Spinal cord (tissue), 9 donors: ENCODE measurements at regions not wholly inside any gene's neighbourhood (a gene's known extent, or its start where the extent isn't known, plus 50 kb on each side); places are given as distances from the start of the nearest gene placed in this dataset.

Experiments used
- DNase-seq, 6 donors: peaks; one replicate each; pipeline versions ENCODE4 v3.0.0 to v3.0.0-alpha.2; 2013 to 2015; ENCODE audit warnings: low spot score in 6 of 6, low read depth in 4 of 6
- H3K27ac ChIP-seq: one replicate; pipeline ENCODE4 v1.5.1; 2013; ENCODE audit warnings: low read depth, low read length, control low read depth
- H3K27me3 ChIP-seq: one replicate; pipeline ENCODE4 v1.6.1; 2013; ENCODE audit warnings: low read length; ENCODE audit not compliant: control insufficient read depth, insufficient read depth
- H3K36me3 ChIP-seq: one replicate; pipeline ENCODE4 v1.6.1; 2013; ENCODE audit warnings: low read length; ENCODE audit not compliant: control insufficient read depth, insufficient read depth
- H3K4me1 ChIP-seq: one replicate; pipeline ENCODE4 v1.6.1; 2013; ENCODE audit warnings: low read length; ENCODE audit not compliant: control insufficient read depth, insufficient read depth
- H3K4me3 ChIP-seq: one replicate; pipeline ENCODE4 v1.5.1; 2013; ENCODE audit warnings: low read depth, low read length, control low read depth
- H3K9me3 ChIP-seq: one replicate; pipeline ENCODE4 v1.6.1; 2013; ENCODE audit warnings: low read length; ENCODE audit not compliant: control insufficient read depth, insufficient read depth
- WGBS: methylation state at CpG from one replicate; pipeline ENCODE4 v1.1.5; 2013; ENCODE audit warnings: missing lambda C conversion rate; ENCODE audit not compliant: insufficient coverage; 5-methylcytosine and 5-hydroxymethylcytosine counted together
- donor health status: healthy.

DNA sequence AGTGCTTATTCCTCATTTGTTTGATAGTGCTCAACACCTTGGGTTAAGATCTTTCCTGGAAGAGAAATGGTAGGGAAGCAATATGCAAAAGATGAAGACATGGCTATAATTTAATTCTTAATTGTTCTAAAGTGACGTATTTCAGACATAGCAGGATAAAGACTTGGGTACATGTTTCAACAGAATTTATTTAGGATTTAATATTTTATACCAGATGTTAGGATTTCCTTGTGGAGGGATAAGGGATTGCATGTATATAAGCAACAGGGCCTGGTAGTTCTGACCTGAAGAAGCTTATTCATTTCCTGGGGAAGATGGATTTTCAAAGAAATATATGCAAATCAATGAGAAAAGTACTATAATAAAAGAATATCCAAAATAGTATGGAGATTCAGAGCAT lies 163.8 kb downstream of the FAT3 start:
- DNase-seq, result no peak
- no CpG with 5 or more reads among the region's 1 CpG for WGBS
- peaks cover 8% of the 10 kb centered on the region for H3K4me1 ChIP-seq
- no peaks in the 10 kb centered on the region for H3K36me3 ChIP-seq
- no peaks in the 10 kb centered on the region for H3K27me3 ChIP-seq
- no peaks in the 10 kb centered on the region for H3K9me3 ChIP-seq
- no peak overlapping the region for H3K27ac ChIP-seq
- H3K4me3 ChIP-seq, result no peak overlapping the region

DNA sequence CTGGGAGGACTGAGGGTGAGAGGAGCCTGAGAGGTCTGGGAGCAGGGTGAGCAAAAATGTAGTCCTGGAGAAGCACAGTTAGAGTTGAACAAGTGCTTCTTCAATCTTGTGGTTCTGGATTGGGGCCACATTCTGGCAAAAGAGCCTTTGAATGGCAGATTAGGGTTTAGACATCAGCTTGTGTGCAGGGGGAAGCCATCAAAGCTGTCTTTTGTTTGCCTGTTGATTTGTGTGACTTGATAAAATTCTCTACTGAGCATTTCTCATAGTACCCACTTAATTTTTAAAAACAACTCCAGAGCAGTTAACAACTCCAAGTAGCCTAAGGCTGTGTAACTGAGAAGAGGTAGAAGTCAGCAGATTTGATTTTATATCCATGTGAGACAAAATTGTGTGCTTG lies 166.2 kb downstream of the FAT3 start:
- no peak for DNase-seq
- Histone ChIP-seq H3K9me3 (no peaks in the 10 kb centered on the region), H3K27ac (no peak overlapping the region), H3K4me1 (peaks cover 2% of the 10 kb centered on the region), H3K27me3 (no peaks in the 10 kb centered on the region), H3K36me3 (no peaks in the 10 kb centered on the region), H3K4me3 (no peak overlapping the region)

DNA sequence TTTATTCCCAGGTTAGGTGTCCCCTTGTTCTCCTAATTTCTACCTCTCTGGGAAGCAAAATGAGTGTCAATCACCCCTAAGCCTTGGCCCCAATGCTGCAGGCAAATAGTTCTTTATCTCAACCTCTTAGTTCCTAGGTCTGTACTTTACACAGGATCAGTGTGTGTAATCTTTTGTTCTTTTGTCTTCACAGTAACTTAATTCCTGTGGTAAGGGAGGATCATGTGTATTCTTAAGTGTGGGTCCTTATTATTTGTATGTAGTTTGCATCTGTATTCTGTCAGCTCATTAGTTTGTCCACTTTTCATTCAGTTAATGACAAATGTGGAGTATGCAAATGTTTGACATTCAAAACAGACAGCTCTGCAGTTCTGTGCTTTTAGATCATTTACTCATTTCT lies 166.7 kb downstream of the FAT3 start:
- Histone ChIP-seq H3K9me3 (no peaks in the 10 kb centered on the region), H3K4me1 (no peaks in the 10 kb centered on the region), H3K4me3 (no peak overlapping the region), H3K27ac (no peak overlapping the region), H3K27me3 (no peaks in the 10 kb centered on the region), H3K36me3 (no peaks in the 10 kb centered on the region)
- no peak for DNase-seq

DNA sequence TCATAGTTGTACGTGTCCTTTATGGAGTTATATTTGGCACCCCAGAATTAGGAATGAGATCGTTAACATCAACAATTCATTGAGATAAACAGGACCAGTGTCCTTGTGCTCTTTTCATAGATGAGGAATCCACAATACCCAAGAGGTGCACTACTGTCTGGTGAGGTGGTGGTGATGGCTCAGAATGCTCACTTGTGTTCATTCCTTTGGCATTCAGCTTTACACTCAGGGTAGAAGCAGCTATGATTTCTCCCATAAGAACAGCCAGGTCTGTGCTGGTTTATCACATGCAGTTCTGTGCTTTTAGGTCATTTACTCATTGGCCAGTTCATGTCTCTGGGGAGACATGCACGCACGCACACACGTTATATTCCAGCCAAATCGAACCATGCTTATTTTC lies 167.2 kb downstream of the FAT3 start:
- no CpG with 5 or more reads among the region's 6 CpGs for WGBS
- DNase-seq, result no peak
- H3K36me3 ChIP-seq, result no peaks in the 10 kb centered on the region
- no peak overlapping the region for H3K27ac ChIP-seq
- no peaks in the 10 kb centered on the region for H3K9me3 ChIP-seq
- no peaks in the 10 kb centered on the region for H3K4me1 ChIP-seq
- no peak overlapping the region for H3K4me3 ChIP-seq
- no peaks in the 10 kb centered on the region for H3K27me3 ChIP-seq

DNA sequence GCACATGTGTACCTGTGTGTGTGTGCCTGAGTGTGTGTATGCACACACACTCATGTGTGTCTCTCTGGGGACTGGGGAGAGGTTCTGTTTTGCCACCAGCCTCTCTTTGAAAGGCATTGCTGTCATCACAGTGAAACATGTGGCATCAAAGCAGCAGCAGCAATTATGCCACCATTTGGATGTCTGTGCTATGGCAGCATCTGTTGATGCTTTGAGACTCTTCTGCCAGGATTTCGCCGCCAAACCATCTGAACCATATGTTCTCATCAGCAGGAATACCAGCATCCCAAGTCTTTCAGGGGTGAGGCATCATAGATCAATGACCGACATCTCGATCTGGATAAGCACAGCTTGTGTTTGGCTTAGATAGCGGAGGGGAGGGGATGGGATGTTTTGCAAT lies 168.6 kb downstream of the FAT3 start:
- H3K27ac ChIP-seq, result no peak overlapping the region
- no peaks in the 10 kb centered on the region for H3K4me1 ChIP-seq
- WGBS, result 60% methylated on average over 1 of the region's 5 CpGs
- no peaks in the 10 kb centered on the region for H3K9me3 ChIP-seq
- H3K36me3 ChIP-seq, result no peaks in the 10 kb centered on the region
- H3K4me3 ChIP-seq, result no peak overlapping the region
- DNase-seq, result peak in 3 of 6 donors; percentile 44 to 92 (median 91)
- H3K27me3 ChIP-seq, result no peaks in the 10 kb centered on the region

DNA sequence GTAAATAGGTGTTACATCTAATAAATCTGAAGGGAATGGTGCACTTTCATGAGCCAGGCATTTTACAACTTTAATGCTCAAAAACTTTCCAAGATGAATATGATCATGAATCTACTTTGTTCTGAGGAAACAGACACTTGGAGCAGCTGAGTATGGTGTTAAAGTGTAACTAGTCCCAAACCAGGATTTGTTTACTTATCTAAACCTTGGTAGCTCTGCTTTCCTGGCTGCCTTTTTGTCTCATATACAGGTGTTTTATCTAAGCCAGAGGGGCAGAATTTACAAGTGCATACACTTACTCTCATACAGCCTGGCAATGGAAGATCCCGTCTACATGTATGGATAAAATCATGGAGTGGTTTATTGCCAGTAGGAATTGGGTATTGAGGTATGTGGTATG lies 171.5 kb downstream of the FAT3 start:
- H3K36me3 ChIP-seq, result no peaks in the 10 kb centered on the region
- H3K27ac ChIP-seq, result no peak overlapping the region
- no CpG with 5 or more reads among the region's 1 CpG for WGBS
- no peaks in the 10 kb centered on the region for H3K4me1 ChIP-seq
- no peak for DNase-seq
- H3K4me3 ChIP-seq, result no peak overlapping the region
- no peaks in the 10 kb centered on the region for H3K9me3 ChIP-seq
- H3K27me3 ChIP-seq, result no peaks in the 10 kb centered on the region

DNA sequence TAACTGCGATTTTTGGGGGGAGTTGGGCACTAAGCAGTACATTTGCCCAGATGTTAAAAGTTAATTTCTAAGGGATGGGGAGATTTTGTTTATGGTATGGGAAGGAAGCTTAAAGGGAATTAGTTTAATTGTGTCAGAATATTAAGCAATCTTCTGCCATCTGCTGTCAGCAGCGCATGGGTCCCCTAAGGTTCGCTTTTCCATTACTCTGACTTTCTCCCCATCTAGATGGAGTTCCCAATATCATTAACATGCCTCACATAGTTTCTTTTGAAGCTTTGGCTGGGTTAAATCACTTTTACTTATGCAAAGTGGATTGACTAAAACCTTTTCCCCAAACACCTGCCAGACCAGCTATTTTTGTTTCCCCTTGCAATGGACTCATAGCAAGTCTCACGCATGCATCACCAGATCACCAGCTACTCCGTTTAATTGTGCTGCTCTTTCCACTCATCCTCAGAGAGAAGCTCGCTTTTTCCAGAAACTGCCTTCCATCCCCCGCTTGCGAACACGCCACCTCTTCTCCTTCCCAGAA lies 172.7 kb downstream of the FAT3 start:
- DNase-seq, result peak in 2 of 6 donors; percentile 30 to 85
- WGBS, result 64% methylated on average over 4 of the region's 9 CpGs
- H3K36me3 ChIP-seq, result no peaks in the 10 kb centered on the region
- no peak overlapping the region for H3K4me3 ChIP-seq
- no peaks in the 10 kb centered on the region for H3K4me1 ChIP-seq
- H3K27me3 ChIP-seq, result no peaks in the 10 kb centered on the region
- H3K9me3 ChIP-seq, result no peaks in the 10 kb centered on the region
- no peak overlapping the region for H3K27ac ChIP-seq

DNA sequence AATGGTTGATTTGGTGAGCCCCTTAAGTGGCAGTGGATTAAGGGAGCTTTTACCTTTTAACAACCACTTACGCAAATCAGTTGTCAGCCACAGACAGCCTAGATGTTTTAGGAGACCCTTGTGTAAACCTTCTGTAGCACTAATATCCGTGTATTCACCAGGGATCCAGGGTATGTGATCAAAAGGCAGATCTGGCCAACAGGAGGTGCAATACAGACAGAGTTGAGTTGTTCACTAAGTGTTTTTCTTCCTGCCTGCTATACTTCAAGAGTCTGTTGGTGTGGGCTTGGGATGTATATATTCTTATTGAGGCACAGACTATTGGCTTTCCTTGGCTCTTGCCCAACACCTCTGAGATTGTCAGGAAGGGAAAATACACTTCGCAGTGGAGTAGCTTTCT lies 175.1 kb downstream of the FAT3 start:
- H3K27ac ChIP-seq, result no peak overlapping the region
- no CpG with 5 or more reads among the region's 3 CpGs for WGBS
- H3K27me3 ChIP-seq, result no peaks in the 10 kb centered on the region
- no peaks in the 10 kb centered on the region for H3K9me3 ChIP-seq
- no peaks in the 10 kb centered on the region for H3K36me3 ChIP-seq
- no peaks in the 10 kb centered on the region for H3K4me1 ChIP-seq
- H3K4me3 ChIP-seq, result no peak overlapping the region
- peak in 1 of 6 donors; percentile 41 for DNase-seq

DNA sequence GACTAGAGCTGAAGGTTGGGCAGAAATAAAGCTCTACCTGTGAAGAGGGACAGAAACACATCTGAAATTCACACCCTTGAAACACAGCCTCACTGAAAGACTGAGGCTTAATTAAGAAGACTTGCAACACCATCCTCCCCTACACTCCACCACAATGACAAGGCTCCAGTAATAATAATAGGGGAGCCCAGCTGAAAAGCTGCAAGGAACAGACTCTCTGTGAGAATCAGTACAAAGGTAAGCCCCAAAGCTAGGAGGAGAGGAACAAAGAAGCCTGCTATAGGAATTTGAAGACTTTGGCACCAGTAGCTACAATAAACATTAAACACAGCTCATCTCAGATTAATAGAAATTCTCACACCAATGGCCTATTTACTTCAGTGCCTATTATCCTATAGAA lies 176.9 kb downstream of the FAT3 start:
- Histone ChIP-seq H3K9me3 (no peaks in the 10 kb centered on the region), H3K4me3 (no peak overlapping the region), H3K27me3 (no peaks in the 10 kb centered on the region), H3K36me3 (no peaks in the 10 kb centered on the region), H3K4me1 (no peaks in the 10 kb centered on the region), H3K27ac (no peak overlapping the region)
- no peak for DNase-seq

DNA sequence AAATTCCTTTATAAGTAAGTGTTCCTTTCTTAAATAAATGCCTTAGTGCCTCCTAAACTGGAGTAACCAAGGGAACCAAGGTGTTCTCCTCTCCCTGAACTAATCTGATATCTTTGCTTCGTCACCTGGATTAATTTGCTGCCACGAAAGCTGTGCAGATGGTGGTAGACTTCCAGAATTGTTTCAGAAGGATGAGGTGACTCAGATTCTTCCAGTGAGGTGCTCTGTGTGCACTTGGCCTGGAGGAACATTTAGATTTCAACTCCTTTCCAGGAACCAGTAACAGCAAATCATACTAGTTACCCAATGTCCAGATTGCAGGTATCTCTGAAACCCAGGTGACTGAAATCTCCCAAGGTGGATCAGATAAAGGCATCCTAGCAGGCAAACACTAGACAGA lies 181.9 kb downstream of the FAT3 start:
- H3K4me3 ChIP-seq, result no peak overlapping the region
- H3K9me3 ChIP-seq, result no peaks in the 10 kb centered on the region
- no peaks in the 10 kb centered on the region for H3K4me1 ChIP-seq
- H3K36me3 ChIP-seq, result no peaks in the 10 kb centered on the region
- no peaks in the 10 kb centered on the region for H3K27me3 ChIP-seq
- WGBS, result no CpG with 5 or more reads among the region's 2 CpGs
- no peak overlapping the region for H3K27ac ChIP-seq
- DNase-seq, result no peak
